ENCODE measurements at regions not wholly inside any gene's neighbourhood (a gene's known extent, or its start where the extent isn't known, plus 50 kb on each side); places are given as distances from the start of the nearest gene placed in this dataset.

DNA sequence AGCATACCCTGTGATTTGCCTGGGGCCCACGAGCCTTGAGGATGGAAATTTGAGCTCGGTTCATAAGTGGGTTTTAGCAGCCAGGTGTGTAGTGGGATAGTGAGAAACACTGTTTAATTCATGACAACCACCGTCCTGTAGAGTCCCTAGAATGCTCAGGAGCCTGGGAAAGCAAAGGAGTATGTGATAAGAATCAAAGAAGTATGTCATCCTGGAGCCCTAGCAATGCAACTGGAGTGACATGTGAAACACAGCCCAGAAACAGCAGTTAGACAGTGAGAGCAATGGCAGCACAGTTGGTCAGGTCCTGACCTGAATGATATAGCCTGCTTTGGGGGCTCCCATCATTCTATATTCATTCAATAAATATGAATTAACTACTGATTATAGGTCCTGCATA, 161.2 kb upstream of the ECI2 start:
- TF ChIP-seq, protein P1, sequence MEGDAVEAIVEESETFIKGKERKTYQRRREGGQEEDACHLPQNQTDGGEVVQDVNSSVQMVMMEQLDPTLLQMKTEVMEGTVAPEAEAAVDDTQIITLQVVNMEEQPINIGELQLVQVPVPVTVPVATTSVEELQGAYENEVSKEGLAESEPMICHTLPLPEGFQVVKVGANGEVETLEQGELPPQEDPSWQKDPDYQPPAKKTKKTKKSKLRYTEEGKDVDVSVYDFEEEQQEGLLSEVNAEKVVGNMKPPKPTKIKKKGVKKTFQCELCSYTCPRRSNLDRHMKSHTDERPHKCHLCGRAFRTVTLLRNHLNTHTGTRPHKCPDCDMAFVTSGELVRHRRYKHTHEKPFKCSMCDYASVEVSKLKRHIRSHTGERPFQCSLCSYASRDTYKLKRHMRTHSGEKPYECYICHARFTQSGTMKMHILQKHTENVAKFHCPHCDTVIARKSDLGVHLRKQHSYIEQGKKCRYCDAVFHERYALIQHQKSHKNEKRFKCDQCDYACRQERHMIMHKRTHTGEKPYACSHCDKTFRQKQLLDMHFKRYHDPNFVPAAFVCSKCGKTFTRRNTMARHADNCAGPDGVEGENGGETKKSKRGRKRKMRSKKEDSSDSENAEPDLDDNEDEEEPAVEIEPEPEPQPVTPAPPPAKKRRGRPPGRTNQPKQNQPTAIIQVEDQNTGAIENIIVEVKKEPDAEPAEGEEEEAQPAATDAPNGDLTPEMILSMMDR (IDR thresholded peaks at IDR 0.05) = no peak
- TF ChIP-seq POLR2A (IDR thresholded peaks at IDR 0.05) (no peak), POLR2AphosphoS5 (IDR thresholded peaks at IDR 0.05) (no peak)

All from transverse colon (tissue), 4 donors.